B cell (primary cell): ENCODE measurements at regions not wholly inside any gene's neighbourhood (a gene's known extent, or its start where the extent isn't known, plus 50 kb on each side); places are given as distances from the start of the nearest gene placed in this dataset.

Experiments used
- ATAC-seq: fragments of 200-7000 bp; cut with Tn5 transposase; one replicate; pipeline ENCODE4 v1.10.0; 2021; ENCODE audit warnings: low read depth, mild to moderate bottlenecking, moderate number of reproducible peaks, moderate library complexity
- CTCF ChIA-PET: fragments of 350-600 bp; sonication (Branson Sonifier 250); formaldehyde crosslinking; loops from one replicate; lab custom pipeline; 2021; ENCODE audit warnings: antibody characterized with exemption, inconsistent platforms; lab: Charles Lee
- POLR2A ChIA-PET: fragments of 350-600 bp; sonication (Branson Sonifier 250); formaldehyde crosslinking; loops from one replicate; lab custom pipeline; 2021; ENCODE audit warnings: antibody characterized with exemption; lab: Charles Lee
- DNase-seq: peaks from one replicate; pipeline ENCODE4 v3.0.0; 2013
- H2AFZ ChIP-seq: 2 replicates; pipeline ENCODE4 v1.6.1; 2012; ENCODE audit warnings: mild to moderate bottlenecking, low read depth, low read length; ENCODE audit not compliant: insufficient read depth, poor library complexity, severe bottlenecking
- H3K27ac ChIP-seq, 2 donors: 1 replicate in 1 of 2; 2 replicates in 1 of 2; pipeline ENCODE4 v1.5.1; 2012 to 2013; ENCODE audit warnings: low read length in 2 of 2, mild to moderate bottlenecking in 2 of 2, moderate library complexity in 1 of 2
- H3K27me3 ChIP-seq, 4 experiments: fragments of 200-600 bp in 1 of 4; sonication (generic) in 1 of 4; replicated peaks in 1 of 4; 1 replicate in 2 of 4; 2 replicates in 2 of 4; pipeline versions ENCODE4 v1.6.1 to v1.7.0; 2013 to 2016; ENCODE audit warnings: low read length in 3 of 4, mild to moderate bottlenecking in 2 of 4, mixed read lengths in 1 of 4, moderate library complexity in 1 of 4; ENCODE audit not compliant: insufficient read depth in 4 of 4, control insufficient read depth in 3 of 4; ENCODE audit errors: control extremely low read depth in 1 of 4
- H3K36me3 ChIP-seq, 2 experiments: replicated peaks in 1 of 2; 1 replicate in 1 of 2; 2 replicates in 1 of 2; pipeline versions ENCODE4 v1.6.1 to v1.7.1; 2013; ENCODE audit warnings: low read length in 1 of 2; ENCODE audit not compliant: insufficient read depth in 2 of 2, control insufficient read depth in 1 of 2; ENCODE audit errors: control extremely low read depth in 1 of 2, extremely low read depth in 1 of 2
- H3K4me1 ChIP-seq, 2 donors: fragments of 200-600 bp in 1 of 2; sonication (generic) in 1 of 2; 1 replicate in 1 of 2; 2 replicates in 1 of 2; pipeline versions ENCODE4 v1.5.1 to v1.6.1; 2013 to 2017; ENCODE audit warnings: low read length in 2 of 2; ENCODE audit not compliant: control insufficient read depth in 2 of 2, insufficient read depth in 2 of 2
- H3K4me2 ChIP-seq: replicated peaks from 2 replicates; pipeline ENCODE3; 2012; ENCODE audit warnings: mild to moderate bottlenecking, low read depth, low read length; ENCODE audit not compliant: poor library complexity, severe bottlenecking
- H3K4me3 ChIP-seq, 5 experiments: fragments of 200-600 bp in 1 of 5; sonication (generic) in 1 of 5; 1 replicate in 3 of 5; 2 replicates in 2 of 5; pipeline versions ENCODE4 v1.5.1 to v1.7.0; 2011 to 2016; ENCODE audit warnings: low read length in 4 of 5, mild to moderate bottlenecking in 4 of 5, low read depth in 2 of 5, control low read depth in 1 of 5, moderate library complexity in 1 of 5; ENCODE audit not compliant: insufficient read depth in 1 of 5; ENCODE audit errors: control extremely low read depth in 1 of 5, extremely low read depth in 1 of 5
- H3K79me2 ChIP-seq: fragments of 200-600 bp; sonication (generic); one replicate; pipeline ENCODE4 v1.6.0; 2016; ENCODE audit warnings: low read length; ENCODE audit not compliant: control insufficient read depth, insufficient read depth
- H3K9ac ChIP-seq: fragments of 200-600 bp; sonication (generic); 2 replicates; pipeline ENCODE4 v1.6.1; 2017; ENCODE audit warnings: mild to moderate bottlenecking, low read length, moderate library complexity
- H3K9me3 ChIP-seq, 3 donors: one replicate each; pipeline versions ENCODE4 v1.6.1 to v1.7.1; 2013; ENCODE audit warnings: low read length in 2 of 3; ENCODE audit not compliant: control insufficient read depth in 2 of 3, insufficient read depth in 1 of 3; ENCODE audit errors: control extremely low read depth in 1 of 3
- H4K20me1 ChIP-seq: 2 replicates; pipeline ENCODE4 v1.6.0; 2012; ENCODE audit warnings: mild to moderate bottlenecking, low read length; ENCODE audit not compliant: insufficient read depth, control insufficient read depth, poor library complexity, severe bottlenecking
- H3K27ac Mint-ChIP-seq: one replicate; pipeline ENCODE4 v1.8.0; 2021; ENCODE audit warnings: mixed read lengths
- H3K27me3 Mint-ChIP-seq: one replicate; pipeline ENCODE4 v1.8.0; 2021; ENCODE audit warnings: mixed read lengths
- H3K4me1 Mint-ChIP-seq: one replicate; pipeline ENCODE4 v1.8.0; 2021; ENCODE audit warnings: mixed read lengths
- H3K4me3 Mint-ChIP-seq: one replicate; pipeline ENCODE4 v1.8.0; 2021; ENCODE audit warnings: mixed read lengths
- H3K9me3 Mint-ChIP-seq: one replicate; pipeline ENCODE4 v1.8.0; 2022; ENCODE audit warnings: mixed read lengths; ENCODE audit not compliant: insufficient read depth
- CTCF ChIP-seq: fragments of 200-600 bp; IDR thresholded peaks from one replicate; pipeline ENCODE4 v1.8.0; 2022; ENCODE audit warnings: antibody characterized with exemption, mild to moderate bottlenecking
- EZH2 ChIP-seq: IDR thresholded peaks from 2 replicates; pipeline ENCODE4 v1.6.1; 2012; ENCODE audit warnings: borderline replicate concordance, low read depth, mild to moderate bottlenecking, moderate library complexity, low read length; ENCODE audit not compliant: insufficient read depth, poor library complexity, severe bottlenecking
- WGBS: methylation state at CpG from one replicate; pipeline ENCODE4 v1.1.5; 2013; ENCODE audit warnings: missing lambda C conversion rate; ENCODE audit not compliant: insufficient coverage; 5-methylcytosine and 5-hydroxymethylcytosine counted together
- intact Hi-C: fragments of 100-400 bp; cut with micrococcal nuclease; formaldehyde crosslinking; loops from one replicate; pipeline ENCODE4 v1.10.0; 2022

- Histone ChIP-seq H3K9ac (no peak overlapping the region), H3K27ac (no peak overlapping the region), H3K27me3 (no peaks in the 10 kb centered on the region), H4K20me1 (no peaks in the 10 kb centered on the region), H3K4me3 (no peak overlapping the region), H2AFZ (no peak overlapping the region), H3K79me2 (no peaks in the 10 kb centered on the region), H3K36me3 (no peaks in the 10 kb centered on the region), H3K9me3 (peaks cover 0 to 1% (median 0%) of the 10 kb centered on the region in 3 donors), H3K4me1 (no peaks in the 10 kb centered on the region), H3K4me2 (no peak overlapping the region)
- intact Hi-C loops = no loop called here
- ATAC-seq (no peak), DNase-seq (no peak)
- Mint-ChIP-seq H3K9me3 (peaks cover 5% of the 10 kb centered on the region), H3K27me3 (peaks cover 8% of the 10 kb centered on the region), H3K4me1 (no peaks in the 10 kb centered on the region), H3K27ac (no peak overlapping the region), H3K4me3 (no peak overlapping the region)
- no CpG with 5 or more reads among the region's 2 CpGs for WGBS
- TF ChIP-seq EZH2 (no peak), CTCF (no peak)
- POLR2A ChIA-PET = no interaction called here
- CTCF ChIA-PET = no interaction called here
Observed at GRCh38 chr15:94040541-94041248, 190.7 kb upstream of the MCTP2 start.

GRCh38 chr15:94036156-94036555, 195.2 kb upstream of the MCTP2 start:
- Mint-ChIP-seq H3K9me3 (peaks cover 5% of the 10 kb centered on the region), H3K4me3 (no peak overlapping the region), H3K27ac (no peak overlapping the region), H3K4me1 (no peaks in the 10 kb centered on the region), H3K27me3 (peaks cover 17% of the 10 kb centered on the region)
- no peaks in the 10 kb centered on the region for H3K27me3 ChIP-seq
- CTCF ChIA-PET = no interaction called here
- no peaks in the 10 kb centered on the region for H3K79me2 ChIP-seq
- H3K27ac ChIP-seq = no peak overlapping the region
- H3K4me2 ChIP-seq = no peak overlapping the region
- ATAC-seq = no peak
- POLR2A ChIA-PET = no interaction called here
- no peaks in the 10 kb centered on the region for H3K4me1 ChIP-seq
- no peak overlapping the region for H2AFZ ChIP-seq
- H3K4me3 ChIP-seq = no peak overlapping the region
- WGBS = 89% methylated on average over 1 of the region's 2 CpGs
- no peak for DNase-seq
- TF ChIP-seq EZH2 (no peak), CTCF (no peak)
- intact Hi-C loops = no loop called here
- no peaks in the 10 kb centered on the region for H3K36me3 ChIP-seq
- H4K20me1 ChIP-seq = no peaks in the 10 kb centered on the region
- H3K9me3 ChIP-seq = no peaks in the 10 kb centered on the region
- no peak overlapping the region for H3K9ac ChIP-seq
